ENCODE measurements at regions not wholly inside any gene's neighbourhood (a gene's known extent, or its start where the extent isn't known, plus 50 kb on each side); places are given as distances from the start of the nearest gene placed in this dataset.
A peak's percentile ranks its signal among the peaks of the same experiment; 100 is the strongest.

- peak; percentile 10 for DNase-seq (ENCODE audit: low read depth, low spot score)
- CTCF ChIA-PET: no interaction called here
Observed at GRCh38 chr2:57080035-57080434, 896.2 kb downstream of the CCDC85A start.

GRCh38 chr2:57084697-57085281, 901.0 kb downstream of the CCDC85A start:
- TF ChIP-seq SIN3A (IDR thresholded peaks at IDR 0.05; ENCODE audit: borderline replicate concordance, insufficient read depth, low read depth, low read length) (no peak), CTCF (IDR thresholded peaks at IDR 0.05) (no peak), TCF7L2 (IDR thresholded peaks at IDR 0.05; ENCODE audit: low read depth, low read length) (no peak), REST (IDR thresholded peaks at IDR 0.05; ENCODE audit: insufficient read depth in 1 of 2, low read depth in 2 of 2, low read length in 1 of 2) (no peak), POLR2AphosphoS5 (IDR thresholded peaks at IDR 0.05; ENCODE audit: low read depth, low read length) (no peak)
- ATAC-seq: no peak
- in situ Hi-C loops (cut with HindIII; ENCODE audit: low pct_unique_long_range_greater_than_20kb, low sequenced_read_pairs) (no loop called here), intact Hi-C loops (cut with micrococcal nuclease; ENCODE audit: unreplicated experiment) (no loop called here)
- Histone ChIP-seq H3K27ac (ENCODE audit: low read length) (no peak overlapping the region), H3K4me3 (ENCODE audit: low read depth in 2 of 2, low read length in 2 of 2) (no peak overlapping the region), H3K4me1 (ENCODE audit: control insufficient read depth, insufficient read depth, low read length) (no peaks in the 10 kb centered on the region), H3K27me3 (ENCODE audit: control insufficient read depth, insufficient read depth, low read length) (no peaks in the 10 kb centered on the region), H3K9me3 (ENCODE audit: control insufficient read depth, insufficient read depth, low read depth, low read length) (no peaks in the 10 kb centered on the region), H3K36me3 (ENCODE audit: control insufficient read depth, insufficient read depth, low read length) (no peaks in the 10 kb centered on the region)
- no TSS peak for BruUV-seq (replicated peaks)
- ChIA-PET POLR2A (no interaction called here), CTCF (no interaction called here)
- DNase-seq (ENCODE audit: low read depth, low spot score): no peak

More at GRCh38 chr2:57080035-57080434, 896.2 kb downstream of the CCDC85A start:
- Histone ChIP-seq H3K27me3 (ENCODE audit: control insufficient read depth, insufficient read depth, low read length) (no peaks in the 10 kb centered on the region), H3K4me3 (ENCODE audit: low read depth in 2 of 2, low read length in 2 of 2) (no peak overlapping the region), H3K27ac (ENCODE audit: low read length) (no peak overlapping the region), H3K9me3 (ENCODE audit: control insufficient read depth, insufficient read depth, low read depth, low read length) (no peaks in the 10 kb centered on the region), H3K4me1 (ENCODE audit: control insufficient read depth, insufficient read depth, low read length) (no peaks in the 10 kb centered on the region), H3K36me3 (ENCODE audit: control insufficient read depth, insufficient read depth, low read length) (no peaks in the 10 kb centered on the region)
- no peak for ATAC-seq
- TF ChIP-seq SIN3A (IDR thresholded peaks at IDR 0.05; ENCODE audit: borderline replicate concordance, insufficient read depth, low read depth, low read length): no peak
- no peak for TF ChIP-seq TCF7L2 (IDR thresholded peaks at IDR 0.05; ENCODE audit: low read depth, low read length)
- BruUV-seq (replicated peaks): no TSS peak
- in situ Hi-C loops (cut with HindIII; ENCODE audit: low pct_unique_long_range_greater_than_20kb, low sequenced_read_pairs) (no loop called here), intact Hi-C loops (cut with micrococcal nuclease; ENCODE audit: unreplicated experiment) (no loop called here)
- POLR2A ChIA-PET: no interaction called here

- Histone ChIP-seq H3K27me3 (ENCODE audit: control insufficient read depth, insufficient read depth, low read length) (no peaks in the 10 kb centered on the region), H3K4me1 (ENCODE audit: control insufficient read depth, insufficient read depth, low read length) (no peaks in the 10 kb centered on the region), H3K36me3 (ENCODE audit: control insufficient read depth, insufficient read depth, low read length) (no peaks in the 10 kb centered on the region), H3K4me3 (ENCODE audit: low read depth in 2 of 2, low read length in 2 of 2) (no peak overlapping the region), H3K27ac (ENCODE audit: low read length) (no peak overlapping the region), H3K9me3 (ENCODE audit: control insufficient read depth, insufficient read depth, low read depth, low read length) (peaks cover 3% of the 10 kb centered on the region; the same call in 1 of the 2 replicates)
- no TSS peak for BruUV-seq (replicated peaks)
- CTCF ChIA-PET: no interaction called here
- in situ Hi-C loops (cut with HindIII; ENCODE audit: low pct_unique_long_range_greater_than_20kb, low sequenced_read_pairs) (no loop called here), intact Hi-C loops (cut with micrococcal nuclease; ENCODE audit: unreplicated experiment) (no loop called here)
- no peak for TF ChIP-seq REST (IDR thresholded peaks at IDR 0.05; ENCODE audit: insufficient read depth in 1 of 2, low read depth in 2 of 2, low read length in 1 of 2)
- TF ChIP-seq CTCF (IDR thresholded peaks at IDR 0.05): no peak
- no peak for TF ChIP-seq TCF7L2 (IDR thresholded peaks at IDR 0.05; ENCODE audit: low read depth, low read length)
- TF ChIP-seq SIN3A (IDR thresholded peaks at IDR 0.05; ENCODE audit: borderline replicate concordance, insufficient read depth, low read depth, low read length): no peak
- no peak for TF ChIP-seq POLR2AphosphoS5 (IDR thresholded peaks at IDR 0.05; ENCODE audit: low read depth, low read length)
- DNase-seq (ENCODE audit: low read depth, low spot score): no peak
- POLR2A ChIA-PET: no interaction called here
- ATAC-seq: no peak
Observed at GRCh38 chr2:57093020-57093419, 909.2 kb downstream of the CCDC85A start.

Measured in Panc1 (cell line).